ENCODE measurements at regions not wholly inside any gene's neighbourhood (a gene's known extent, or its start where the extent isn't known, plus 50 kb on each side); places are given as distances from the start of the nearest gene placed in this dataset.

- DNase-seq (ENCODE audit: low read depth): no peak
These were observed 56.8 kb upstream of the FAM181A start for GRCh38 chr14:93870377-93870776.

GRCh38 chr14:93869427-93869826 is 57.7 kb upstream of the FAM181A start:
- DNase-seq (ENCODE audit: low read depth): no peak

GRCh38 chr14:93868165-93868564 is 59.0 kb upstream of the FAM181A start:
- no peak for DNase-seq (ENCODE audit: low read depth)

- DNase-seq (ENCODE audit: low read depth): no peak
These were observed 64.9 kb upstream of the FAM181A start for GRCh38 chr14:93862265-93862664.

- DNase-seq (ENCODE audit: low read depth): no peak
These were observed 65.3 kb upstream of the FAM181A start for GRCh38 chr14:93861836-93862235.

GRCh38 chr14:93859957-93860356 is 67.2 kb upstream of the FAM181A start:
- peak; percentile 37 for DNase-seq (ENCODE audit: low read depth)

GRCh38 chr14:93858896-93859295 is 68.2 kb upstream of the FAM181A start:
- DNase-seq (ENCODE audit: low read depth): no peak

GRCh38 chr14:93857500-93858283 is 69.4 kb upstream of the PRIMA1 start:
- peak; percentile 16 for DNase-seq (ENCODE audit: low read depth)

- no peak for DNase-seq (ENCODE audit: low read depth)
These were observed 68.8 kb upstream of the PRIMA1 start for GRCh38 chr14:93857081-93857480.

- DNase-seq (ENCODE audit: low read depth): no peak
These were observed 67.5 kb upstream of the PRIMA1 start for GRCh38 chr14:93855737-93856136.

GRCh38 chr14:93847473-93847872 is 59.2 kb upstream of the PRIMA1 start:
- no peak for DNase-seq (ENCODE audit: low read depth)

GRCh38 chr14:93838238-93838637 is 50.0 kb upstream of the PRIMA1 start:
- DNase-seq (ENCODE audit: low read depth): no peak
